ENCODE measurements at regions not wholly inside any gene's neighbourhood (a gene's known extent, or its start where the extent isn't known, plus 50 kb on each side); places are given as distances from the start of the nearest gene placed in this dataset.

DNA sequence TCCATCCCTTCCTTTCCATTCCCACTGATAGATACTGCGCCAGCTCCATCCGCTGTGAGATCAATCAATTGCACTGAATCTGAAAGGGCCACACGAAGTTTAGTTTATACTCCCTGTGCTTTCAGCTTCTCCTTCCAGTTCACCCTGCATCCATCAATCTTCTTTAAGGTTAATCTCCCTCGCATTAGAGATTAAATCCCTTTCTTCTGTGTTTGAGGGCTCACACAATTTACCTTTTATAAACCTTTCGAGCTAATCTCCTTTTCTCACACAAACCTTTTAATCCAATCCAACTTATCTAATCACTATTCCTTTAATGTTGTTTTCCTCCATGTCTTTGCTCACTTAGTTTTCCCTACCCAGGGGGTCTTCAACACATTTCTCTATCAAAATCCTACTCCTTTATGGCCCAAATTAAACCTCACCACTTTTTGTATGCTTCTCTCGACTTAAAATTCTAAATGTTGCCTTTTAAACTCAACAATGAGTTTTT, 64.6 kb upstream of the HAPLN1 start:
- no peaks in the 10 kb centered on the region for H3K36me3 ChIP-seq
- H3K4me1 ChIP-seq: no peaks in the 10 kb centered on the region
- WGBS, 2 donors: 29 to 30% methylated on average over 6 of the region's 6 CpGs
- H3K27me3 ChIP-seq: no peaks in the 10 kb centered on the region
- no peak overlapping the region for H3K27ac ChIP-seq
- no peak overlapping the region for H3K4me3 ChIP-seq
- FAIRE-seq (no peak), DNase-seq (no peak), ATAC-seq (no peak)
- intact Hi-C loops (cut with DNase I): no loop called here
- no peak for TF ChIP-seq CTCF (IDR thresholded peaks at IDR 0.05)
- H3K9me3 ChIP-seq: no peaks in the 10 kb centered on the region

- intact Hi-C loops (cut with DNase I): no loop called here
- no peaks in the 10 kb centered on the region for H3K4me1 ChIP-seq
- no peaks in the 10 kb centered on the region for H3K36me3 ChIP-seq
- WGBS, 2 donors: 65 to 77% methylated on average over 3 of the region's 3 CpGs
- no peak for ATAC-seq
- no peak for TF ChIP-seq CTCF (IDR thresholded peaks at IDR 0.05)
- H3K9me3 ChIP-seq: no peaks in the 10 kb centered on the region
- H3K27ac ChIP-seq: no peak overlapping the region
- no peak overlapping the region for H3K4me3 ChIP-seq
- FAIRE-seq: no peak
- no peaks in the 10 kb centered on the region for H3K27me3 ChIP-seq
- DNase-seq: no peak
Observed at GRCh38 chr5:83780699-83781350, 60.2 kb upstream of the HAPLN1 start.

DNA sequence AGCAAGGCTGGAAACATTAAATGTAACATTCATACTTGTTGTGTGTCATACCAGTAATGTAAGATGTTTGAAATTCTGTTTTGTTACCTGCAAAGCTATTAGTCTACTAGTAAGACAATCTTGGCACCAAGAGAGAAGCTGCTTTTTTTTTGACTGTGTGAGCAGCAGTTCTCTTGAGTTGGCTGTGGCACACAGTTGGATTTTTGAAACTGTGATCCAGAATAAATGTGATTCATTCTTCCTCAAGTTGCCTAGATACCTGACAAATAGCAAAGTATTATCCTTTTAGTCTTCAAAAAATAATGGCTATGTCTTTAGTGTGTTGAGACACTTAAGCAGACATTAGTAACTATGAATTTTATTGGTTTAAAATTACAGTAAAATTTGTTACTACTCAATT, 57.2 kb upstream of the HAPLN1 start:
- no peak for ATAC-seq
- H3K36me3 ChIP-seq: no peaks in the 10 kb centered on the region
- no peak overlapping the region for H3K4me3 ChIP-seq
- no peaks in the 10 kb centered on the region for H3K4me1 ChIP-seq
- H3K27ac ChIP-seq: no peak overlapping the region
- intact Hi-C loops (cut with DNase I): no loop called here
- TF ChIP-seq CTCF (IDR thresholded peaks at IDR 0.05): no peak
- no peaks in the 10 kb centered on the region for H3K27me3 ChIP-seq
- FAIRE-seq: no peak
- H3K9me3 ChIP-seq: no peaks in the 10 kb centered on the region
- DNase-seq: no peak

- WGBS, 2 donors: 90 to 92% methylated on average over 1 of the region's 1 CpG
- Histone ChIP-seq H3K4me1 (no peaks in the 10 kb centered on the region), H3K4me3 (no peak overlapping the region), H3K27me3 (no peaks in the 10 kb centered on the region), H3K36me3 (no peaks in the 10 kb centered on the region), H3K27ac (no peak overlapping the region), H3K9me3 (no peaks in the 10 kb centered on the region)
- FAIRE-seq: no peak
- no peak for DNase-seq
- intact Hi-C loops (cut with DNase I): no loop called here
- no peak for TF ChIP-seq CTCF (IDR thresholded peaks at IDR 0.05)
- ATAC-seq: no peak
Observed at GRCh38 chr5:83776437-83777031, 55.9 kb upstream of the HAPLN1 start.

Measured in pancreas (tissue), 10 donors.